DND-41 (cell line): ENCODE measurements at regions not wholly inside any gene's neighbourhood (a gene's known extent, or its start where the extent isn't known, plus 50 kb on each side); places are given as distances from the start of the nearest gene placed in this dataset.

Experiments used
- ATAC-seq: fragments of 200-7000 bp; cut with Tn5 transposase; 3 replicates; pipeline ENCODE4 v1.9.1; 2021; ENCODE audit warnings: low read depth; ENCODE audit not compliant: insufficient read depth
- DNase-seq: peaks from one replicate; pipeline ENCODE4 v3.0.0-alpha.2; 2020
- H2AFZ ChIP-seq: 2 replicates; pipeline ENCODE4 v1.6.0; 2012; ENCODE audit warnings: low read depth, low read length
- H3K27ac ChIP-seq: 2 replicates; pipeline ENCODE4 v1.5.1; 2012; ENCODE audit warnings: low read length, inconsistent platforms
- H3K27me3 ChIP-seq: fragments of 200-600 bp; sonication (generic); 2 replicates; pipeline ENCODE4 v1.6.0; 2012; ENCODE audit warnings: low read length, mild to moderate bottlenecking, inconsistent platforms; ENCODE audit not compliant: insufficient read depth, poor library complexity
- H3K36me3 ChIP-seq: 2 replicates; pipeline ENCODE4 v1.5.1; 2012; ENCODE audit warnings: low read length, inconsistent platforms; ENCODE audit not compliant: insufficient read depth
- H3K4me1 ChIP-seq: 2 replicates; pipeline ENCODE4 v1.5.1; 2012; ENCODE audit warnings: mild to moderate bottlenecking, low read length; ENCODE audit not compliant: insufficient read depth
- H3K4me2 ChIP-seq: 2 replicates; pipeline ENCODE4 v1.6.0; 2012; ENCODE audit warnings: mild to moderate bottlenecking, moderate library complexity, low read length, inconsistent platforms; ENCODE audit not compliant: insufficient read depth
- H3K4me3 ChIP-seq, 2 experiments: fragments of 200-600 bp in 1 of 2; shearing (Covaris generic) in 1 of 2; 2 replicates each; pipeline ENCODE4 v1.5.1; 2012 to 2016; ENCODE audit warnings: inconsistent platforms in 2 of 2, low read length in 2 of 2, mild to moderate bottlenecking in 2 of 2, low read depth in 1 of 2, moderate library complexity in 1 of 2
- H3K79me2 ChIP-seq: 2 replicates; pipeline ENCODE4 v1.6.0; 2012; ENCODE audit warnings: low read length, inconsistent platforms; ENCODE audit not compliant: insufficient read depth
- H3K9ac ChIP-seq: 2 replicates; pipeline ENCODE4 v1.6.0; 2012; ENCODE audit warnings: low read depth, mild to moderate bottlenecking, inconsistent platforms, low read length, moderate library complexity
- H3K9me3 ChIP-seq: 2 replicates; pipeline ENCODE4 v1.5.1; 2012; ENCODE audit warnings: low read length, moderate library complexity, mild to moderate bottlenecking, inconsistent platforms; ENCODE audit not compliant: insufficient read depth, severe bottlenecking
- H4K20me1 ChIP-seq: 2 replicates; pipeline ENCODE4 v1.6.0; 2012; ENCODE audit warnings: low read length; ENCODE audit not compliant: insufficient read depth
- EZH2 ChIP-seq: IDR thresholded peaks from 3 replicates; pipeline ENCODE4 v1.6.1; 2012; ENCODE audit warnings: borderline replicate concordance, low read depth, mild to moderate bottlenecking, moderate library complexity, low read length, inconsistent platforms; ENCODE audit not compliant: severe bottlenecking
- TF ChIP-seq, protein P1 (sequence below): IDR thresholded peaks from 2 replicates; pipeline ENCODE4 v1.5.1; 2012; ENCODE audit warnings: borderline replicate concordance, low read length, moderate library complexity, mild to moderate bottlenecking; ENCODE audit not compliant: poor library complexity, severe bottlenecking; ENCODE audit errors: extremely low read depth

DNA sequence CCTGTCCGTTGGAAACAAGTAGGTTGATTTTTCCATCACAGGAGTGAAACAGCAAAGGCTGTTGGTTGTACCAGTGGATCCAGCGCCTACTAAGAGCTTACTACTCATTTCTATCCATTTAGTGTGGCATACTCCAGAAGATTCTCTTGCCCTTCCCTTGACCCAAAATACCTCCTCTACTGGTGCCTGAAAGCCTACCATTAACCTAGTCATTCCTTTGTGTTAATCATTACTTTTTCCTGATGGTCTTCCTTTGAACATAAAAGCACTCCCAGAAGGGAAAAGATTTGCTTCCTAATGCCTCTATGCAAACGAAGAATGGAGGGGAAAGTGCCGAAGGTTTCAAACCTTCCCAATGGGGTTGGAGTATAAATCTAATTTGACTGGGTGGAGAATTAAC, 123.3 kb downstream of the QRSL1 start:
- no peaks in the 10 kb centered on the region for H3K9me3 ChIP-seq
- H2AFZ ChIP-seq: no peak overlapping the region
- no peaks in the 10 kb centered on the region for H4K20me1 ChIP-seq
- TF ChIP-seq EZH2: no peak
- TF ChIP-seq, protein P1, sequence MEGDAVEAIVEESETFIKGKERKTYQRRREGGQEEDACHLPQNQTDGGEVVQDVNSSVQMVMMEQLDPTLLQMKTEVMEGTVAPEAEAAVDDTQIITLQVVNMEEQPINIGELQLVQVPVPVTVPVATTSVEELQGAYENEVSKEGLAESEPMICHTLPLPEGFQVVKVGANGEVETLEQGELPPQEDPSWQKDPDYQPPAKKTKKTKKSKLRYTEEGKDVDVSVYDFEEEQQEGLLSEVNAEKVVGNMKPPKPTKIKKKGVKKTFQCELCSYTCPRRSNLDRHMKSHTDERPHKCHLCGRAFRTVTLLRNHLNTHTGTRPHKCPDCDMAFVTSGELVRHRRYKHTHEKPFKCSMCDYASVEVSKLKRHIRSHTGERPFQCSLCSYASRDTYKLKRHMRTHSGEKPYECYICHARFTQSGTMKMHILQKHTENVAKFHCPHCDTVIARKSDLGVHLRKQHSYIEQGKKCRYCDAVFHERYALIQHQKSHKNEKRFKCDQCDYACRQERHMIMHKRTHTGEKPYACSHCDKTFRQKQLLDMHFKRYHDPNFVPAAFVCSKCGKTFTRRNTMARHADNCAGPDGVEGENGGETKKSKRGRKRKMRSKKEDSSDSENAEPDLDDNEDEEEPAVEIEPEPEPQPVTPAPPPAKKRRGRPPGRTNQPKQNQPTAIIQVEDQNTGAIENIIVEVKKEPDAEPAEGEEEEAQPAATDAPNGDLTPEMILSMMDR: no peak
- no peak overlapping the region for H3K9ac ChIP-seq
- ATAC-seq (no peak), DNase-seq (no peak)
- H3K4me2 ChIP-seq: no peak overlapping the region
- no peaks in the 10 kb centered on the region for H3K4me1 ChIP-seq
- H3K27me3 ChIP-seq: peaks cover 10% of the 10 kb centered on the region
- H3K27ac ChIP-seq: no peak overlapping the region
- H3K36me3 ChIP-seq: no peaks in the 10 kb centered on the region
- H3K4me3 ChIP-seq: no peak overlapping the region
- H3K79me2 ChIP-seq: no peaks in the 10 kb centered on the region

GRCh38 chr6:106751501-106752252, 122.3 kb downstream of the QRSL1 start:
- no peak overlapping the region for H3K4me2 ChIP-seq
- no peaks in the 10 kb centered on the region for H3K9me3 ChIP-seq
- no peaks in the 10 kb centered on the region for H3K36me3 ChIP-seq
- ATAC-seq (no peak), DNase-seq (no peak)
- TF ChIP-seq, protein P1: no peak
- no peak for TF ChIP-seq EZH2
- H3K27ac ChIP-seq: no peak overlapping the region
- H3K4me3 ChIP-seq: no peak overlapping the region
- H3K79me2 ChIP-seq: no peaks in the 10 kb centered on the region
- no peaks in the 10 kb centered on the region for H4K20me1 ChIP-seq
- no peak overlapping the region for H2AFZ ChIP-seq
- H3K27me3 ChIP-seq: peaks cover 12% of the 10 kb centered on the region
- no peaks in the 10 kb centered on the region for H3K4me1 ChIP-seq
- no peak overlapping the region for H3K9ac ChIP-seq

- Histone ChIP-seq H4K20me1 (no peaks in the 10 kb centered on the region), H3K27ac (no peak overlapping the region), H3K4me1 (no peaks in the 10 kb centered on the region), H3K4me2 (no peak overlapping the region), H3K36me3 (no peaks in the 10 kb centered on the region), H2AFZ (no peak overlapping the region), H3K9ac (no peak overlapping the region), H3K27me3 (peaks cover 14% of the 10 kb centered on the region), H3K4me3 (no peak overlapping the region), H3K79me2 (no peaks in the 10 kb centered on the region), H3K9me3 (no peaks in the 10 kb centered on the region)
- no peak for DNase-seq
- ATAC-seq: no peak
- TF ChIP-seq, protein P1: no peak
- no peak for TF ChIP-seq EZH2
These were observed 121.6 kb downstream of the QRSL1 start for GRCh38 chr6:106750946-106751345.
